Mucosa of gallbladder (tissue), 1 donor: ENCODE measurements at regions not wholly inside any gene's neighbourhood (a gene's known extent, or its start where the extent isn't known, plus 50 kb on each side); places are given as distances from the start of the nearest gene placed in this dataset.

ENCODE experiments used
- DNase-seq: peaks from one replicate; pipeline ENCODE4 v3.0.0-alpha.2; 2020; ENCODE audit warnings: low spot score
- donor health status: DM: no; HTN: no; CAD: no.

DNA sequence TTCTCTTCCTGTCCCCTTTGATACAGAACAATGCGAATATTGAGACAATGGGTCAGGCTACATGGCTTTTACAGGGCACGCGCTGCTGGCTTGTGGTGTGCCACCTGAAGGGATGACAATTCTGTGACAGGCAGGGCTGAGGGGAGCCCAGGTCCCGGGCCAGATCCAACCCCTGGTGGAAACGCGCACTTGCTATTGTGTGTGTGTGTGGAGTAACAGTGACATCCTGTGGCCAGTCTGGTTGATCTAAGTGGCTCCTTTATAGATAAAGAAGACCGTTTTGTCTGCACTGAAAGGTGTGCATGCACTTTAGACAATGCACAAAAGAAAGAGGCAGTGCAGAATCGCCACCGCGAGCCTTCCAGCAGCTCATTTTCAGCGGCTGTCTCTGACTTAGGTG is 273.6 kb downstream of the HRH4 start:
- peak; percentile 34 for DNase-seq

DNA sequence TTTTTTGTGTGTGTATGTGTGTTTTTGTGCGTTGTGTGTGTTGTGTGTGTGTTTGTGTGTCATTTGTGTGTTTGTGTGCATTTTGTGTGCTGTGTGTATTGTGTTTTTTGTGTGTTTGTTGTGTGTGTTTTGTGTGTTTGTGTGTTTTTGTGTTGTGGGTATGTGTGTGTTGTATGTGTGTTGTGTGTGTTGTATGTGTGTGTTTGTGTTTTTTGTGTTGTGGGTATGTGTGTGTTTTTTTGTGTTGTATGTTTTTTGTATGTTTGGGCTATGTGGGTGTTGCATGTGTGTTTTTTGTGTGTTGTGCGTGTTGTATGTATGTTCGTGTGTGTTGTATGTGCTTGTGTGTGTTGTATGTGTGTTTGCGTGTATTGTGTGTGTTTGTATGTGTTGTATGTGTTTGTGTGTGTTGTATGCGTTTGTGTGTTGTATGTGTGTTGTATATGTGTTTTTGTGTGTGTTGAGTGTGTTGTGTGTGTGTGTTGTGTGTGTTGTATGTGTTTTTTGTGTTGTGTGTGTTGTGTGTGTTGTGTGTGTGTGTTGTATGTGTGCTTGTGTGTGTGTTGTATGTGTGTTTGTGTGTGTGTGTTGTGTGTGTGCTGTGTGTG is 275.3 kb downstream of the HRH4 start:
- DNase-seq, result no peak

DNA sequence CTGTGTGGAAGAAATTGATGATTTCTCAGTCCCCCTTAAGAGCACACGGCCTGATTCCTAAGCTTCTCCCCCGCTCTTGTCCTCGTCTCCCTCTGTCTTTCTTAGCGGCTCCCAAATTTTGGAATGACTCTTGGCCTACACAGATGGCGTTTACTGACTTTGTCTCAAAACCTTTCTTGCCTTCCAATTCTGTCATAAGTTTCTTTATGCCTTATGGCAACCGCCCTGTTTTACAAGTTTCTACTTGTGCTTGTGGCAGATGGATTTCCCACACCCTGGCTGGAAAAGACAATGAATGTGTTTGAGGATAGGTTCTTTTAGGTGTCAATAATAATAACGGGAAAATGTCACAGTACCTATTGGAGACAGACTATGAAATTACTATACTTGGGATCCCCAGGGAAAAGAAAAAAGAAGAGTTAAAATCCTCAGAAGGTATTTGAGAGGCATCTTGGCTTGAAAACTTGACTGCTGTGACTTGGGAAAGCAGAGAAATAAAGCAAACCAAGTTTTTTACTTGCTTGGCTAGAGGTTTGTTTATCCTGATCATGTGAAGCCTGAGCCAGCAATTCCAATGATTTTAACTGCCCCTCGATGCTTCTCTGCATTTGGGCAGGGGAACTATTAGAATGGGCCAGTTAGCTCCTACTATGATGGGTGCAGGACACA is 276.4 kb downstream of the HRH4 start:
- DNase-seq, result no peak

DNA sequence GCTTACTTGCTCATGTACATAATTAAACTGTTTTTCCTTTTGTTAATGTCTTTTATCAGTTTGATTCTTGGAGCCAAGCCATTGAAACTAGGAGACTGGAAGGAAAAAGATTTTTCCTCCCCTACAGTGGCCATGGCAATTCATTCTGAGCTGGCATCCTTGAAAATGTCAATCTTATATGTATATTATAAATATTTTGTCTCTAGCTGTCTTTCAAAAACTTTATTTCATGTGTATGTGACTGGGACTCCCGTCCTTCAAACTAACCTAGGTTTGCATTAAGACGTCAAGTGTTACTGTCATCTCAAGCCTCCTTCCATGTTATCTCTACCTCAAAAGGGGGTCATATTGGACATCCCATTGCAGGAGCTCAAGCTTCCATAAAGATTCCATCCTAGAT is 280.4 kb downstream of the HRH4 start:
- no peak for DNase-seq

DNA sequence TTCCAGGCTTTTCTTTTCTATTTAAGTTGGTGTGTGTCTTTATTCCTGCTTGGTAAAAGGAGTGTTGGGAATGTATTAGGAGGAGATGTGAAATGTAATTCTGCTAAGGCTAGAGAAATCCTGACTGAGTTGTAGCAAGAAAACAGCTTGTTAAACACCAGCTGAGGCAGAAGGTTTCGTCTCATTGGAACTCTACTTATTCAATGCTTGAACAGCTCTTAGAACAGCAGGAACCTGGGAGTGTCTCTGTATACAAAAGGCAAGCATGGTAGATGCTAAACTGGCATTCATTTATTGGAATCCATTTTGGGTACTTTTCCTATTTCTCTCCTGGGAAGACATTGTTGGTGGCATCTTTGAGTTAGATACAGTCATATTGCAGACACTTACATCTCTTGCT is 280.9 kb downstream of the HRH4 start:
- no peak for DNase-seq

DNA sequence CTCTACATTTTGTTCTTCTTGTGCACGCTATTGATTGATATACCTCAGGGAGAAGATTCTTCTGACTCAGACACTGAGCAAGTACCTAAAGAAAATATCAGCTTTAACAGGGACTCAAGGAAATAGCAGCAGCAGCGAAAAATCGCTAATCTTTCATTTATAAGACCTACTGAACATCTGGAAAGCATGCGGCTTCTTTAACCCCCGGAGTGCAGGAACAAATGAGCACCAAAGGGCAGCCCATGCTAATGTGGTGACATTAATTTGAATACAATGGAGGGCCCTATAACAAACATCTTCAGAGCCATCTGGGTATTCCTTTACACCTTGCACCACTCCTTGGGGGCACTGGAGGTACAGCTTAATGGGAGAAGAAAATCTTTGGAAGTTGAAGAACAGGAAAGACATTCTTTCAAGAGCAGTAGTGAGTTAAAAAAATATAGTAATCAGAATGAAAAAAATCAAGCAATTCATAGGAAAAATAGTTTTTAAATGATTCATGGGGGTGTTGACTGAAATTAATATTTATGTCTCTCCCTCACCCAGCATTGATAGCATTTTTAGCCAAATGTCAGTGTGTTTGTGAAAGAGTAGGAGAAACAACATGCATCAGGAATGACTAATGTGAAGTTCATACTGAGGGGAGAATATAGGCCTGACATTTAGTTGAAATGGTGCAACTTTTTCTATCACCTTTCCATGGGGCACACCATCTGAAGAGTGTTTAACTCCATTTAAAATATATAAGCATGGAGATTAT is 281.7 kb downstream of the HRH4 start:
- DNase-seq, result no peak

DNA sequence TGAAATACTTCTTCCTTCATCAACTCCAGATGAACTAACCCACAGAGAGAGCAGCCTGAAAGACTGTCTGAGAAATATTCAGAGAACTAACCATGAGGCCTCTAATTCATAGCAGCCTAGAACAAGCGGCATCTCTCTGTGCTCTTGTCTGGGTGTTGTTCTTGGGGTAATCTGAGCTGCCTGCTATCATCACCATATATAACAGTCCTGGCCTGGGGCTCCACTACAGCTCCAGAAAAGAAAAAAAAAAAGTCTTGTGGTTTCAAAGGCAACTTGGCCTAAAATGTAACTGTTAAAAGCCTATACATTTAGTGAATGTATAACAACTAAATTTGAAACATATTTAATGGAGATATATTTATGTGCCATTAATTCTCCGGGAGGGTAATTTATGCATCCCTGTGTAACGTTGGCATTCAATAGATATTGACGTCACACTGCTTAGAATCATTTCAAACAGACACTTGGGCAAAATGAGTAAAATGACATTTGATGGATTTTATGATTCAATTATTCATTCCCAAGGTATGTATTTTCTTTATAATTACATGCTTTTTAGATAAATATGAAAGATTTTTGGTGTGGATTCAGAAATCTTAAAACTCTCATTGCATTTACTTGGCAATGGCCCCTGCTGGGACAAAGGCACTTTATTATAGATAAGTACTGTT is 294.3 kb downstream of the HRH4 start:
- DNase-seq, result no peak

DNA sequence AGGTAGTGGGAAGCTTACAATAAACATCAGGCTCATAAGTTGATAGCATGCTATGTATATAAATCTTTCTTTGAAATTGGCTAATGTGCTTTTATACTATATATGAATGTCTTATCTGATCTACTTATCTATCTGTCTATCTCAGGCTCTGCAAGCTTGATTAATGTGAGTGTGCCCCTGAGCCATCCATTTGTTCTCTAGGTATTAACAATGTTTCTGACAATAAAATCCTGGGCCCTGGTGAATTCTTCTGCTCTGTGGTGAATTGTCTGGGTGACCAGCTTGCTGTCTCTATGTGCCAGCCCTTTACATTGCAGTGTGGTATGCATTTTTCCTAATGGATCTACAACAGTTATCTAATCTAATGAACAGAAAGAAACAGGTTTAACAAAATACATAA is 295.9 kb downstream of the HRH4 start:
- no peak for DNase-seq

DNA sequence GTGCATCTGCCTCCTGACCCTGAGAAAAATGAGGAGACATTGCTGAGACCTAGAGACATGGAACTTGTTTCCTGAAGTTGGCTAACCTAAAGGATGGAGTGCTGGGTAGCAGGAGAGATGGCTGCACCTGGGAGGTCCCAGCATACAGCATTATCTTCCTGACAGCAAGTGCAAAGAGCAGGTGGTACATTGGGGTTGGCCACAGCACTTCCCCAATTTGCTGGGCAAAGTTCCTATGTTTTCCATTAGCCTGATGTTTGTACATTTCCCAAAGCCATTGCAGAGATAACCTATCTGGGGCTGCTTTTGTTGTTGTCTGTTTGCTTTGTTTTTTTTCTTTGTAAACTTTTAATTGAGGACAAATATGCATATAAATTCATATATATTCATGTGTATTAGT is 296.7 kb downstream of the HRH4 start:
- no peak for DNase-seq

DNA sequence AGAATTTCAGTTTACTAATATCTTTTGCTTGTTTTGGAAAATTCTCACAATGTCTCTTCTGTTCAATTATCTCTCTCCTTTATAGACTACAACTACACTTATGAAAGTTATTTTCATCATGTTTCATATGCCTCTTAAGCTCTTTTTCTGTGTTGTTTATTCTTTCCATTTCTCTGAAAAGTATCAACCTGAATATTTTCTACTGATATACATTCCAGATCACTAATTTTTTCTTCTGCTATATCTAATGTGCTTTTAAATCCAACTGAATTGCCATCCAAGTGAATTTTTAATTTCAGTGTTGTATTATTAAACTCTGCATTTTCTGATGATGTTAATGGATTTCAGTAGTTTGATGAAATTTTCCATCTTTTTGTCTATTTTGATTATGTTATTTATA is 301.3 kb downstream of the HRH4 start:
- DNase-seq, result no peak

DNA sequence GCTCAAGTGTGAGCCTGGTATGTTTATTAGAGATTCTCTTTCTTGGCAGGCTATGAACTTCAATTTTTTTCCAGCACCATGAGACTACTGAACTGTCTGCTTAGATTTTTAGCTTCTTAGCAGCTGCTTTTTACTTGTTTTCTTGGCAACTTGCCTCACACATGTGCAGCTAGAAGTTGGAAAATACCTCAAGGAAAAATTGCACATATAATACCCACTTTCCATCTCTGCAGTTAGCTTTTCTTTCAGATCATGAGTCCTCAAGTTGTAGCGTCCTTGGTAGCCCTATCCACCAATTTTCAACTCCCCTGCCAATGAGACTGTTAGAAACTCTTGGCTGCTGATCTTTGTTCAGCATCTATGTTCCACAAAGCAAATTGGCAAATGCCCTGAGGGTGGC is 302.1 kb downstream of the HRH4 start:
- no peak for DNase-seq

DNA sequence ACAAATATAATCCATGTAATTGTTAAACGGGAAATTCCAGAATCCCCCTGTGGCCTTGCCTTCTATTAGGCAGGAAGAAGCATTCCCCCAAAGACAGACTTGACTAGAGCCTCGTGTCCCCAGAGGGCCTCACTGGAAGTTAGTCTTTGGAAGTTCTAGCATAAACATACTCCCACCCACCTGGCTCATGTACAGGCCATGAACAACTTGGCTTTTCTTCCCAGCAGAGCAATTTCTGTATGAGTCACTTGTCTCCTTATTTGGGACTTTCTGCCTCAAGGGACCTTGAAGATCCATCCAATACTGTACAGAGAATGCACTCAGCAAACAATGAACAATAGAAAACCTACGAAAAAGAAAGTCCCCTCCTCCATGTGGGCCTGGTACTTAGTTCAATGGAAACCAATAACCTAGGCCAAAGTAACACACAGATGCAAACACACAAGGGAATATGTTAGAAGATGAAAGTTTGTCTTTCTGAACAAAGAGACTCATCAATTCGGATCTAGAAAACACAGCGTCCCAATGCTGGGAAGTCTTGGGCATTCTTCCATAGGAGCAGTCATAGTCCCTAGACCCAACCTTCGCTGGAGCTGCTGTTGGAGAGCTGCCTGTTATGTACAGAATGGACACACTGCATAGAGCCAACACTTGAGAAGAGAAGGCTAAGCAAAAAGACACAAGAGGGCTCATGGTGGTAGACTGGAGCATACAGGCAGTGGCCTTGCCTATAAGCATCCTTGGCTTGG is 303.5 kb downstream of the HRH4 start:
- DNase-seq, result peak; percentile 22

DNA sequence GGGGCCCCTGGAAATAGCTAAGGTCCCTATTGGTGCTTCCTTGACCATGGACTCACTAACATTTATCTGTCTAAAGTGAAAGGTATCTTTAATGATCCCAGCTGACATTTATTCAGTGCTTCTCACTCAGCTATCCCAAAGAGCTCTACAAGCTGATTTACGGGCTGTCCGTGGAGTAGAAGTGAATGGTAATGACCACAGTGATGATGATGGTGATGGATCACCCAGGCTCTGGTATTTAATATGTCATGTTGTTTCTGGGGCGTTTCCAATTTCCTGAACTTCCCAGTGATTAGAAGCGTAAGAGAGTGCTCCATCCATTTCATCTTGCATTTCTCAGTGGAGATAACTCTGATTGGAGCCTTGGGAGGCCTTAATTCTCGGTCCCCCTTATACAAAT is 304.3 kb downstream of the HRH4 start:
- DNase-seq, result no peak

DNA sequence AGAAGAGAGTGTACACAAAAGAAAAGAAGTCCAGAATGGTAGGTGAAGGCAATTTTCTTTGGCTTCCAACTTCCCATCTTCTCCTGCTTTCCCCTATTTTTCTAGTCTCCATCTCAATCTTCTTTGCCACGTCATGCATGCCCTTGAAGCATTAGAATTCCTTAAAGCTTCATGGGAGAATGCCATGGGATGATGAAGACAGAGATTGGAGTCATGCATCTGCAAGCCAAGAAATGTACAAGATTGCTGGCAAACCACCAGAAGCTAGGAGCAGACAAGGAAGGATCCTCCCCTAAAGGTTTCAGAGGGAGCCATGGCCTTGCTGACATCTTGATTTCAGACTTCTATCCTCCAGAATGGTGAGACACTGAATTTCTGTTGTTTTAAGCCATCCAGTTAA is 305.9 kb downstream of the HRH4 start:
- DNase-seq, result no peak

DNA sequence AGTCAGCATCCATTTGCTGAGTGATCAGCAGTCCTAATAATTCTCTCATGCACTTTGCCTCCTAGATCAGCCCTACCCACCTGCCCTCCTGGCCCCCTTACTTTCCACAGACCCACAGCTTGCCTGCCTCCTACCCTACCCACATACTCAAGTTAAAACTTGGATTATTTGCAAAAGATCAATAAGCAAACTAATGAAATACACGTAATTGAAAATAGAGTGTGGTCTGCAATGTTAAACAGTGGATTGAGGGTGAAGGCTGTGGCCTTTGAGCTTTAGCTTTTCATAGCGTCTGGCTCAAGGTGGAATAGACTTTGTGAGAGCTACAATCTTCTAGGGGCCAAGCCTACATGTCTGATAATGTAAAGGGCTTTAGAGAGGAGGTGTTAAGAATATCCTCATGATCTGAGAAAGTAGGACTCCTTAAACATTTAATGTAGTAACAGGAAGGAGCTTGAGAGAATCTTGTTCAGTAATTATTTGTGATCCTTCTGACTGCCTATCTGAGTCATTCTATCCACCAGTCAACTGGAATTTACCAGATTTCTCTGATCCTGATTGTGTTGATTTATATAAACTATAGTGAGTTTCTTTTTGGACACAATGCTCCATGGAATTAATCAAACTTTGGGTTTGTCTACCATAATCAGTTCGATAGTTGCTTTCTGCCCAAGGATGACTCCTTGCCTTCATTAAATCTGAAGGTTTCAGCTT is 310.0 kb downstream of the HRH4 start:
- DNase-seq, result no peak

DNA sequence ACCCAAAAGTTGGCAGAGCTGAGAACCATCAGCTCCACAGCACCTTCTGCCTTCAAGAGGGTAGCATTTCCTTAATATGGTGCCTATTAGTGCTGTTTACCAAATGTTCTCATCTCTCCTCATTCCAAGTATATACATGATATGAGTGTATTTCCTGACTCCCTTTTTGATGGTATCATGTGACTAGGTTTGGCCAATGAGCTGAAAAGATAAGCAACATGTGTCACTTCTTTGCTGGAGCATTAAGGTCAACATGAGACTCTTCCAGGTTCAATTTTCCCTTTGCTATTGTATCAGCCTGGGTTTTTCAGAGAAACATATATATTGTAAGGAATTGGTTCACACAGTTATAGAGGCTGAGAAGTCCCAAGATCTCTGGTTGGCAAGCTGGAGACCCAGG is 310.9 kb downstream of the HRH4 start:
- DNase-seq, result no peak

DNA sequence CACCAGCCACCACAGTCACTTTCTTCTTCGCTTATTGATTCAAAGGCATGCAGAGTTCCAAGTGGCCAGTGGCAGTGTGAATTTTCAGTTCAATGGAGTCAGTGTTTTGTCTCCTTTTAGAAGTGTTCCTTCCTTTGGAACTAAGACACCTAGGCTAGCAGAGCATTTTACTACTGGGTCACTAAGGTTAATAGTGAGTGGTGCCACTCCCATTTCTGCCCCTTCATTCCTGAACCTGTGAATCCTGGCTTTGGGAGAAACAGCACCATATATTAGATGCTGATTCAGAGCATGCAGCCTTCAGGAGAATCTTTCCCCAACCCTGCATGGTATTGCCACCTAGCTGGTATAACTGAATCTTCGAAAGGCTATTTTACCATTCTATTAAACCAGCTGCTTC is 312.7 kb downstream of the HRH4 start:
- no peak for DNase-seq

DNA sequence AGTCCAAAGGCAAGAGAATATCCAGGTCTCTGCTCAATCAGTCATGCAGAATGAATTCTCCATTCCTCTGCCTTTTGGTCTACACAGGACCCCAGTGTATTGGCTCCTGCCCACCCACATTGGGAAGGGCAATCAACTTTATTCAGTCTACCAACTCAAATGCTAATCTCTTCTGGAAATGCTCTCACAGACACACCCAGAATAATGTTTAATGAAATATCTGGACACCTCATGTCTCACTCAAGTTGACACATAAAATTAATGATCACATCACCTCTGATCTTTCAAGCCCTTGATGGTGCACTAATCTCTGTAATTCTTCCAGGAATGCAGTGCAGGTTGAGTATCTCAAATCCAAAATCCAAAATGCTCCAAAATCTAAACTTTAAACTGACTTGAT is 315.6 kb downstream of the HRH4 start:
- DNase-seq, result no peak

DNA sequence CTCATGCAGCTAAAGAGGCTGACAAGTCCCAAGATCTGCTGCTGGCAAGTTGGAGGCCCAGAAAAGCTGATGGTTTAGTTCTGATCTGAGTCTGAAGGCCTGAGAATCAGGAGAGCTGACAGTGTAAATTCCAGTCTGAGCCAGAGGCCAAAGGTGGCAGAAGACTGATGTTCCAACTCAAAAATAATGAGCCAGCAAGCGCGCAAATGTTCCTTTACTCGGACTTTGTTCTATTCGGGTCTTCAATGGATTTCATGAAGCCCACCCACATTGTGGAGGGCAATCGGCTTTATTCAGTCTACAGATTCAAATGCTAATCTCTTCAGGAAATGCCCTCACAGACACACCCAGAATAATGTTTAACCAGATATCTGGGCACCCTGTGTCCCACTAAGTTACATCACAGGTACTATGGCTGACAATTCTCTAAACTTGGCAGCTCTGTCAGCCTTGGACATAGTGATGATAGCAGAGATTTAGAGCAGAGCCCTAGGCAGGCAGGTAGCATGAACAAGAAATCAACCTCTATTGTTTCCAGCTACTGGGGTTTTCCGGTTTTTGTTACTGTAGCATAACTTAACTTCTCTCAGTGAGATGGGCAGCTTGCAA is 318.5 kb downstream of the HRH4 start:
- DNase-seq, result peak; percentile 55

DNA sequence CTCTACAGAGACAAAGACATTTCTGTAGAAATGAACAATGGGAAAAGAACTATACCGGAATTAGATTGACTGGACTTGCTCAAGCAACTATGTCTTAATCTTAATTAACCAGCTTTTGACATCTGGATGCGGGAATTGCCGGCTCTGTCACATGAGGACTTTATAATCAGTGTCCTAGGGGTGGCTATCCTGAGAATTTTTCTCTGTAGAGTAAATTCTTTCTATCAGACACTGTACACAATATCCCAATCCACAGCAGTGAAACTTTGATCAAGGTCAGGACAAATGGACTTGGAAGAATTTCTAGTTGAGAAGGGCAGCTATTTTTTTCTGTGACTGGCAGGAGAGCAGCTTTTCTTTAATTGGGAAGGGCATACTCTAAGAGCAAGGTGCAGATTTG is 322.1 kb downstream of the HRH4 start:
- DNase-seq, result no peak

DNA sequence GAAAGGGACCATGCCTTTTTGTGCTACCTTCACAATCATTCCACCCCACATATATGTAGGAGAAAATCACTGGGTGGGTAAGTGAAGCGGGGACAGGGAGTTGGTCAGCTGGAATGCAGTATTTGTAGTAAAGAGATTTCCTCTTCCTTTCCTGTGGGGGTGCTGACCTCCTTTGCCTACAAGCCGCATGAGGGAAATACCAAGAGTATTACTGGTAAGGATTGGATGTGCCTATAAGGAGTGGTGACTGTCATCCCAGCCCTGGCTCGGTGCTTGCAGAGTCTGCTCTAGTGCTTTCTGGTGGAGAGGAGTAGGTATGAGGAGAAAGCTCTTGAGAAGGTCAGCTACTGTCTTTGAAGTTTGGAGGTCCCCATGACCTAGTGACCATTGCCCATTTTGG is 324.6 kb downstream of the HRH4 start:
- no peak for DNase-seq
